Stimulated activated CD8-positive, alpha-beta memory T cell treated with anti-CD3 and anti-CD28 coated beads, Interleukin-7, amount 100 ng/mL, for 24 hours (primary cell): ENCODE measurements at regions not wholly inside any gene's neighbourhood (a gene's known extent, or its start where the extent isn't known, plus 50 kb on each side); places are given as distances from the start of the nearest gene placed in this dataset.

Source experiments
- DNase-seq: peaks from one replicate; pipeline ENCODE4 v3.0.0-alpha.2; 2020; ENCODE audit warnings: low read depth

DNA sequence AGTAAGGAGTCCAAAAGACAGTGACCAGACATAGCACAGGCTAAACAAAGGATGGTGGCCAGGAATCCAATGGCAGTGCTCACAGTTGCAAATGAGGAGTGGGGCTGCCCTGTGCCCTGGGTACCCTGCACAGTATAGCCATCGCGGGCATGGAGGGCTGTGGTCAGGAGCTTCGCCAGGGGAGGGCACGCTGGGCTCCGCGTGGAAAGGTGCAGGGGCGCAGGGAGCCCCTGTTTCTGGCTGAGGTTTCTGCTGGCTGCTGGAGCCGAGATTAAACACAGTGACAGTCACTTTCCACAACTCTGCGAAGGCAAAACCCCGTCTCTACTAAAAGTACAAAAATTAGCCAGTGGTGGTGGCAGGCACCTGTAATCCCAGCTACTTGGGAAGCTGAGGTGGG, 194.7 kb downstream of the GALR1 start:
- DNase-seq = no peak

DNA sequence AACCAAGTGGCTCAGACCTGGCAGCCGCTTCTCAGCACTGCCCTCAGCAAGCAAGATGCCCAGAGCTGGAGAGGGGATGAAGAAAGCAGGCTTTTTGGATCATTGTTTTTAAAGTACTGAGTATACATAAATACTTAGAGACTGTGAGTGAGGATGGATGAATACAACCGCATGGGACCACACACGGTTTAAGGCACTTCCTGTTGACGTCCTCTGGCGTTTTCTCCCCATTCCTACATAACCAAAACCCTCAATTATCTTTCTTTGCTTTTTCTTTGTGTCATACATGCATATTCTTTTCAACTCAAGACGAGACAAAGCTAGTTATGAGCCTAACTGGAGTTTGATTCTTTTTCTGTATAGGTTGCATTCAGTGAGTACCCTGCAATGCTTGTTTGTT, 198.4 kb downstream of the GALR1 start:
- no peak for DNase-seq

DNA sequence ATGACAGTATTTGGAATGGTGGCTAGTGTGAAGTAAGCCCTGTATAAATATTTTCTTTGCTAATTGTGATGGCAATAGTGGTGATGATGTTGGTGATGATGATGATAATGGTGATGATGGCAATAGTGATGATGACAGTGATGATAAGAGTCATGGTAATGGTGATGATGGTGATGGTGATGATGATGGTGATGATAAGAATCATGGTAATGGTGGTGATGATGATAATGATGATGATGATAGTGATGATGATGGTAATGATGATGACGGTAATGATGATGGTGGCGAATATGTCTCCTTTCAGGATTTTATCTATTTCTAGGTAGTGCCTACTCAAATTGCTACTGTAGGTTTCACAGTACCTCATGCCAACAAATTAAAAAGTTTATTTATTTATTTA, 205.4 kb downstream of the GALR1 start:
- no peak for DNase-seq

DNA sequence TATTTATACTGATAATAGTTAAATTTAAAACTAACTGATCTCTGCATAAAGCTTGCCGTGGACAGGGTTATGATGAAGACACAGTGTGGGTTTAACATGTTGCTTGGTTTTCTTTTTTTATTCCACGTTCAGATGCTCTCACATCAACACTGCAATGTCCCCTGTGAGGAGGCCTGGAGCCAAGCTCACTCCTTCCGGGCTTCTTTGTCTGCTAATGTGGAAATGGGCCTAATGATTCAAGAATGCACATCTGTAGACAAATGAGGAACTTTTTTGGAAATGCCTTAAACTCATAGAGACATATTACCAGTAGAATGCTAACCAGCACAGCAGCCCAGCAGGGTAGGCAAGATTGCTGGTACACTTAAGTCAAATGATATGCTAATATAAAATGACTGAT, 208.0 kb downstream of the GALR1 start:
- DNase-seq = no peak

DNA sequence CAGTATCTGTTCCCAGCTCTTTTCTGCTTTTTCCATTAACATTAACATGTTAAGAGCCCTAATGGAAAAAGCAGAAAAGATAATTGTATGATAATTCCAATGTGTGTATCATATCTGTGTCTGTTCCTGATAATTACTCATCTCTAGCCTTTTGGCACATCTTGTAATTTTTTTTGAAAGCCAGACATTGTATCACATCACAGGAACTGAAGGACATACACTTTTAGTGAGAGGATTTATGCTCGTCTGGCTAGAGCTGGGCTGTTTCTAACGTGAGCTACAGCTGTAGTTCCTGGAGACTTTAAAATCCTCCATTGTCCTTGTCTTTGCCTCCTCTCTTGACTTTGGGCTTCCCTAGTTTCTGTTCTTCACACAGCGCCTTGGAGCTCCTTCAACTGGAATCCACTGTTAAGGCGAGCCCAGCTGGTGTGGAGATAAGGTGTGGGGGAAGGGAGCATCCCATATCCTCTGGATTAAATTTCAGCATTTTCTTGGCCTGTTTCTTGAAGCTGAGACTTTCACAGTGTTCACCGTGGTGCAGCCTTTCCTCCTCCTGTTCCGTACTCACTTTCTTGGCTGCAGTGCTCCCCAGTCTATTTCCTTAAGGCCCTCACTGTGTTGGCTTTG, 211.5 kb downstream of the GALR1 start:
- no peak for DNase-seq

DNA sequence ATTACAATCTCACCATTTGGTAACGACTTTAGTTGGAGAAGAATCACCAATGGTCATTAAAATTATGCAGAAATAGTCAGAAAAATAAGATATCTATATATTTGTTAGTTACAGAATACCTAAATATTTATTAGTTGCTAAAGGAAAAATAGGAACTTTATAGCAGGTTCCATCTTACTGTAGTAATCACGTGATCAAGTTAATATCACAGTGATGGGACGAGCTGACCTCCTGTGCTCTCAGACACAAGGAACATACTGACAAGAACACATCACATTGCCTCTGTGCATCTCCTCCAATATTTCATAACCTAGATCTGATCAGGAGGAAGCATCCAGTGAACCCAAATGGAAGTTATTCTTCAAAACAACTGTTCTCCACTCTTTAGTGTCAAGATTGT, 215.3 kb downstream of the GALR1 start:
- no peak for DNase-seq

DNA sequence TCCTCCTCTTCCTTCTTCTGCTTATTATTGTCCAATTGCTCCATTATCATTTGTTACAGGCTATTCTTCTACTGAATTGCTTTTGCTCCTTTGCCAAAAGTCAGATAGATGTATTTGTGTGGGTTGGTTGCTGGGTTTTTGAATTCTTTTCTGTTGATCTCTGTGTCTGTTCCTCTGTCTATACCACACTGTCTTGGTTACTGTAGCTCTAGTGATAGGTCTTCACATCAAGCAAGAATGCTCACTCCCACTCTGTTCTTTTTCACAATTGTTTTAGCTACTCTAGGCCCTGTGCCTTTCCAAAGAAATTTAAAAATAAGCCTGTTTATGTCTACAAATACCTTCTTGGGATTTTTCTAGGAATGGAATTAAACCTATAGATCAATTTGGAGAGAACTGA, 217.2 kb downstream of the GALR1 start:
- DNase-seq = no peak

DNA sequence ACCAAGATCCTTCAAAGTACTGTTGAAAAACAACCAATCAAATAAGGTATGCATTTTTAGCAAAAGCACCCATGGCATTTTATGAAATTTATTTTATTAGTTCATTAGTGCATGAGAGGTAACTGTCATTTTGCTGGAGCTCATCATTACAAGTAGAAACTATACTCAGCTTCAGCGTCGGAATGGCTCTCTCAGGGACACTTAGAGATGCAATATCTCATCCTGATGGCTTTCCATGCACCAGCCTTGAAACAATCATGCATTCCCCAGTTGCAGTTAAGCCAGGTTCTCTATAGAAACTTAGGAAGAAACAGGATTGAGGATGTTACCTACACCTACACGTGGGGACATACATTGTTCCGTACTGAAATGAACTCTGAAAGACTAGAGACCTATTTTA, 219.5 kb downstream of the GALR1 start:
- no peak for DNase-seq

DNA sequence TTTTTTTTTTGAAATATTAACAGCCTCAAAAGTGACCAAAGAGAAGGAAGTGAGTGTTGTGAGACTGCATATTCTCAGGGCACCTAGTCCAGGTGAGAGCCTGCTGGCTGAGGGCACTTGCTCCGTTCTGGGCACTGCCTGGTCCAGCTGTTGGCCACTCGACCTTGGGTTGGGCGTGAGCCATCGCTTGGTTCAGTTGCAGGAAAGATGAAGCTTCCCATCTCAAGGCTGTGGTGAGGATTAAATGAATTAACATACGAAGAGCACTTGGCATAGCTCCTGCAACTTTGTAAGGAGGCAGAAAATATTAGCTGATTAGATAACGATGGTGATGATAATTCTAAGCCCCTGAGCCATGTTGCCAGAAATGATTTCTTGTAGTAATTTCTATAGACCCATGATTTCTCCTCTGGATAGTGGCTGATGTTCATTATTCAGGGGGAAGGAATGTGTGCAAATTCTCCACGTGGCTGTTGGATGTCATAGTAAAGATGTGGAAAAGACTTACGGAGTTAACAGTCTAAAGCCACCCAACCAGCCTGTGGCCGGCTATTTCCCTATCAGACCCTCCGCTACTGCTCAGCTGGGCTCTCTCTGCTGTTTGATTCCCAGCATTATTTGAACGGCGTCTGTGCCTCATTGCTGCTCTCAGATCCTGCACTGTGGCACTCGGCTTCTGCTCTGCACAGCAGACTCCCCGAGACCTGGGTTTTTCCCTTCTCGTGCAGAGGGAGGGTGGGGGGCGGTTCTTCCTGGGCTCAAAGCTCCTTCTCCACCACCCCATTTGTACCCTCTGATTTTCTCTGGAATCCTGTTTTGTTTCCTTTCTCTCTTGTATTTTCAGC, 221.1 kb downstream of the GALR1 start:
- no peak for DNase-seq

DNA sequence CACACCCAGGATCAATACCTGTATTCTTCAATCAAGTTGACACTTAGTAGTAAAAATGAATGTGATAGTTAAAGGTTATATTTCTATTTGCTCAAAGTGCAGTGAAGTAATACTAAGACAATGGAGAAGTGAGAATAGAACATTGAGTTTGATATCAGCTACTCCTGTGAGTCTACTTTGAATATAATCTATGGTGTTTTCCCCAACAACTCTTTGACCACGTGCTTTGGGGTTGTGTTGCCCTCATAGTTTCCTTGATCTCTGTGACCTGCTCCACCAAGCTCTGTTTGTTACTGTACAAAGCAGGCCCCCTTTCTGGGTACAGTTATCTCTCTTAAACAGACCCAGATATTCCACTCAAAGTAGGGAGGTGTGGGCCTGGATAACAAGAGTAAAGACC, 222.9 kb downstream of the GALR1 start:
- DNase-seq = no peak

DNA sequence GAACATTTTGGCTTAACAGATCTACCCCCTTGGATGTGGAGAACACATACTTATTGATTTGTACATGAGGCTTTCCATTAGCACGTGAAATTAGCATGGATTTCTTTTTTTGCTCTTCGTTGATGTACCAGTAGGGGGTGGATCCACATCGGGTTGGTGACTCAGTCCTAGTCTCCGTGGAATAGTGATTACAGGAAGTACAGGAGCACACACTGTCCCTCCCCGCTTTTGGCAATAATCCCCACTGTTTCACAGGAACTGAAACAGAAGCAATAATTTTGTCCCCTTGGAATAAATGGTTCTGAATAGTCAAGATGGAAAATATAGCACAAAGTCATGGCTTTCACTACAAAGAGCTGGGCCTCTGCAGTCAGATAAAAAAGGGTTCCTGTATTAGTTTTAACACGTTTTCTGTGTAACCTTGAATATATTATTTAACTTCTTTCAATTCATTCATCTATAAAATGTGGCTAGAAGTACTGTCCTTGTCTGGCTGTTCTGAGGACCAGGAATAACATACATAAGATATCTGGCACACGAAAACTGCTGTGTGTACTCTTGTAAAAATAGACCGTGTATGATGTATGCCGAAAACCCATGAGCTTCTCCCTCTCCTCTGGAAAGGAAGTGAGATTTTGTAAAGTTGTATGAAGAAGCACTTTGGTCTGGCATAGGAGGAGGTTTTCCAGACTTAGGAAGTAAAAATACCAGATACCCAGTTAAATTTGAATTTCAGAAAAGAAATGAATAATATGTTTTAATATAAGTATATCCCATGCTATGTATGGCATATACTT, 229.2 kb downstream of the GALR1 start:
- DNase-seq = no peak

DNA sequence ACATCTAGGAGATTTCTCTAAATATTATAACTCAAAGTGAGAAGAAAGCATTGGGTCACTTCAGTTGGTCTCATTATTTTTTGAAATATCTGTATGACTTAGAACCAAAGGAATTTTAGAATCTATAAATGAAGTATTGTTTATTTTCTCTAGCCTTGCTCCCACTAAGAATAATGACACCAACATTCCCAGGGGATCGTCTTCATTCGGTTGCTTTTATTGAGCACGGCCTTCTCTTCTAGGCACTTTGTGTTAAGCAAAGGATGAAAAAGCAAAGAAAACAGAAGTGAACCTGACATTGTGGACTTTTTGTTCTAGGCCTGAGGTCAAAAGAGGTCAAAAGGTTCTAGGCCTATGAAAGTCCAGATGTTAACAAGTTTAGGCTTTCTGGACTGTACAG, 231.9 kb downstream of the GALR1 start:
- no peak for DNase-seq

DNA sequence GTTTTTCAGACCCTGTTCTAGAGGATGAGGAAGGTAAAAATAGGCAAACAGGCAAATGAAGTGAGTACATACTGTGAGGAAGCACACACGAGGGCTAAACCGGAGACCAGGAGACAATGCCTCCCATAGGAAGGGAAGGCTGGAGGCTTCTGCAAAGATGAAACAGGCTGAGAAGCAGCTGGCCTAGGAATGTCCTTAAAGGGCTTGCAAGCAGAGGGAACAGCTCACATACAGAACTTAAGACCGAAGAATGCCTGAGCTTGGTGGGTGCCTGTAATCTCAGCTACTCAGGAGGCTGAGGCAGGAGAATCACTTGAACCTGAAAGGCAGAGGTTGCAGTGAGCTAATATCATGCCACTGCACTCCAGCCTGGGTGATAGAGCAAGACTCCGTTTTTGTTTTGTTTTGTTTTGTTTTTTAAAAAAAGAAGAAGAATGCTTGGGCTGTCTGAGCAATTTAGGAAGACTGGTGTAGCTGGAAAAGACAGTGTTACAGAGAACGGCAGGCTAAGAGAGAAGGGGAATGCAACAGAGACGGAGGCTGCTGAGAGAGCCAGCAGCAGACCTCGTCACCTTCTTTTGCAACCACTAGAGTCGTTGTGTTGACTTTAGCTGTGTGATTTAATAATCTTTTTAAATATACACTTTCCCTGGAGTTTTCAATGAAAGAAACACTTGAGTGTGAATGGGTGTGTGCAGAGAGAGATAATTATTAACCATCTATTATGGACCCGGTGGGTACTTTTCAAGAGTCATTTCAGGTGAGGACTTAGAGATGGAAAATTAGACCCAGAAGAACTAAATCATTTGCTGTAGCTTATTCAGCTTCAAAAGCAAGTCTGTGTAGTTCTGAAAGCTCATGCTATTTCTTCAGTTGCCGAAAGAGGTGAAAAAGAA, 232.8 kb downstream of the GALR1 start:
- DNase-seq = no peak

DNA sequence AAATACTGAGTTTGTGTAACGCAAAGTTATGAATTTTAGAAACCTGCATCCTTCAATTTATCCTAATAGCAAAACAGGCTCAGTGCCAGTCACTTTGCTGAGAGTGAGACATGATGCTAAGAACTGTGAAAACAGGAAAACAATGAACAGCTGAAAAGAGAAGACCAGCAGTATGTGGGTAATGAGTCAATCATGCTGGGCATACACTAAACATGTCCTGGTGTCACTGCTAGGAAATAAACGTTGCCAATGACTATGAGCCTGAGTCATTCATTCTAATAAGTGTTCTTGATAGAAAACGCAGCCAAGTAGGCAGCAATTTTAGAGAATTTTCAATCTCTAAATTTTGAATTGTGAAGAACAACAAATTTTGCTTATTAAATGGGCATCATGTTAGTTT, 237.3 kb downstream of the GALR1 start:
- no peak for DNase-seq

DNA sequence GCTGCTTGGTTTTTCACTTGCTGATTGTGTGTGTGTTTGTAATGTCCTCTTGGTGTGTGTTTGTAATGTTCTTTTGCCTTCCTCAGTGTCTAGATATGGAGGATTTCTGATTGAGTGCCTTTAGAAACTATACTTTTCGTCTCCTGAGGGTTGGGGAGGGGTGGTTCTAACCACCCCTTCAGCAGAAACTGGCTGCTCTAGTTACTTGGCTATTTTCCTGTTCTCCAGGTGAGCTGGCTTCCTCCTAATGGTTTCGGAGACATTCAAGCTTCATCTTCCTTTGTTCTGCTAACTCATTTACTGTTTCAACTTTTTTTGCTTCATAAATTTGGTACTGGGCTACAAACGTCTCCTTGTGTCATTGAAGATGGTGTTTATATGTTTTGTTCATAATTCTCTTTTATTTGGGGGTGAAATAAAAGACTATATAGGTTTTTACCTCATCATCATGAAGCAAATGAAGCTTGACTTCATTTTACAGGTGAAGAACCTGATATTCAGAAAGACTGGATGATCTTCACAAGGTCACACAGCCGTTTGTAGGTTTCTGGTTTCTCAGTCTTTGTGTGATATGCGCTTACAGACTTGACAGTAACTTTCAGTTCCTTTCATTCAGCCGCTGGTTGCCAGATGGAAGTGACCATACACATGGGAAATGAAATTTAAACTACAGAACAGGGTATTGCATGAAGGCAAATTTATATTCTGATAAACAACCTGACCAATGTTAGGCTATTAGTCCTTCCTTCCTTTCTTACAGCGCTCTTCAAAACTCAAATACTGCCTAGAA, 238.5 kb downstream of the GALR1 start:
- DNase-seq = no peak

DNA sequence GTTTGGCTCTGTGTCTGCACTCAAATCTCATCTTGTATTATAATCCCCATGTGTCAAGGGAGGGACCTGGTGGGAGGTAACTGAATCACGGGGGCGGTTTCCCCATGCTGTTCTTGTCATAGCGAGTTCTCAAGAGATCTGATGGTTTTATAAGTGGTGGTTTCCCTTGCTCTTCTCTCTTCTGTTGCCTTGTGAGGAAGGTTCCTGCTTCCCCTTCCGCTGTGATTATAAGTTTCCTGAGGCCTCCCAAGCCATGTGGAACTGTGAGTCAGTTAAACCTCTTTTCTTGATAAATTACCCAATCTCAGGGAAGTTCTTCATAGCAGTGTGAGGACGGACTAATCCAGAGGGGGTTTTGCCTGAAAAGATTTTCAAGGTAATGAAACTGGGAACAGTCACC, 245.4 kb downstream of the GALR1 start:
- no peak for DNase-seq

DNA sequence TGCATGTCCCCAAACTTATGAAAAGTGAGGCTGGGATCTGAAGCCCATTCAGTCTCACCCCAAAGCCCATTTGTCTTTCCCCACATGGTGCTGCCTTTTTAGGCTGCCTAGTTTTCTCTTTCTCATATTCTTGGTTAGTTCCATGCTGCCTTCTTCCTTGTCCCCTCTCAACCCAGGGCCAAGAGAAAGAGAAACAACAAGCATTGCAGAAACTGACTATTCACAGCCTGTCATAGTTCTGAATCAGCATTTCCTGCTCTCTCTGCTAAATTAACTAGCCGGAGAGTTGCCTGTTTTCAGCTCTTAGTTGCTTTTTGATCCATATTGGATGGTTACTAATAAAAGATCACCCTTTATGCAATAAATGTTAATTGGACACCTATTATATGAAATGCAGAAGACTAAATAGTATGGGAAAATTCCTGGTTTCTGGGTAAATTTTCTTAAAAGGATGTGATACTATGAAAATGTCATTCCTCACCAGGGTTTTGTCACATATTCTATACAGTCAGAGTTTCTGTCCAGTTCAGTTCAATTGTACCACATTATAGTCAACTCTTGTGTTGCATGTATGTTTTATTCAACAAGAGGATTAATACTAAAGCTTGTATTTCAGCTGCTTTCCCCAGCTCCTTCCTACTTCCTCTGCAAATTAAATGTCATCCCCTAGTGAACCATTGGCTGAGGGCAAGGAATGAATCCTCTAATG, 246.5 kb downstream of the GALR1 start:
- no peak for DNase-seq

DNA sequence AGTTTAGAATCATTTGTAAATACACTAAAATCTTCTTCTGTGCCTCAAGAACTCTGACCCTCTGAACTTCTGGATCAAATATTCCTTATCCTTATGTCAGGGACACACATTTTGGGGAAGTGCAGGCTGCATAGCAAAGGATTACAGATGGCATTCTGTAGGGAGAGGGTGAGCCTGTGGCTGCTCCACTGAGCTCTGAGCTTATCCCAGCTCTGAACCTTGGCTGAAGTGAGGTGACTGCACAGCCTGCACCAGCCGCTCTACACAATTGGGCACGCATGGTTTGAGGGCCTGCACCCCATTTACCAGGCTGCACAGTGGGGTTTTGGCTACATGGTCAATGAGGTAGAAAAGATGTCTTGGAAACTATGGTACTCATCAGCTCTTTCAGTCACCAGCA, 251.6 kb downstream of the GALR1 start:
- DNase-seq = no peak

DNA sequence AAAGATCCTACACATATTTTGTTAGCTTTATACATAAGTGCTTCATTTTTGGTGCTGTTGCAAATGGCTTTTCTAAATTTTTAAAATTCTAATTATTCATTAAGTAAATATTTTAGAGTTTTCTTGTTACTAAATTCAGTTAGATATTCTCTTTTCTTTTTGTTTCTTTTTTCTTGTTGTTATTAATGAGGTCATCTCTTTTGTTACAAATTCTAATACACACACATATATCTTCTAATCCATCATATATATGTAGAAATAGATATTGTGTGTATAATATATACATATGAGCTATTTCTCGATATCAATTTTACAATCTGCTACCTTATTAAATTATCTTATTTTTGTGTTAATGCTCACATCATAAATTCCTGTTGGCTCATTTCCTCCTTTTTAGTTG, 255.9 kb downstream of the GALR1 start:
- DNase-seq = no peak

DNA sequence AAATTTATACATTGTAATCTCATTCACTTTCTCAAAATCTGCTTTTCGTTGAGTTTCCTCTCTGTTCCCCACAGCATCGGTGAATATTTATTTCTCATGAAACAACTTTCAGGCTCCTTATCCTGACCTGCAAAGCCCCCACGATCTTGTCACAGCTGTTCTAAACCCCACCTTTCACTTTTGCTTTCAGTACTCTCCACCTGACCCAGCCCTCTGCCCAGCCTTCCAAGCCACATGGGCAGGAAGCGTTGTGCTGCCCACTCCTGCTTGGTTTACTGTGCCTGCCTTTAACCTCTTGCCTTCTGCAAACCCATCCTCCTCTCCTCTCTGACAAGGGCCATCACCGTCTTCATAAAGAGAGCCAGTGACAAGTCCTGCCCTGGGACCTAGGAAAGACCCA, 262.5 kb downstream of the GALR1 start:
- DNase-seq = no peak

DNA sequence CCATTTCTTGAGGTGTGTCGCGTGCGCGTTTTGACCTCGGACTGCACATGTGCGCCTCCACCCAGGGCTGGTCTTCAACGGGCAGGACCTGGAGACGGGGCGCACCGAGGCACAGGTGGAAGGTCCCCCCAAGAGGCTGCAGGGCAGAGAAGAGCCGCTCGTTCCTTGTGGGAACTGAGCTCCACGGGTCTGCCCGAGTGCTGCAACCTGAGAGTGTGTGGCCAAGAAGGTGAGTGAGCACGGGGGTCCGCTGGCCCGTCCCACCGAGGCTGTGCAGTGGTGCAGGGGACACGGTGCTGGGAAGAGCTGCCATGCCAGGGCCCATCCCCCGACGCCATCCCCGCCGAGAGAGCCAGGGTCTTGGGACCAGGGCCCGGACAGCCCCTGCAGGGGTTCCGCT, 268.3 kb downstream of the GALR1 start:
- DNase-seq = no peak
